ENCODE measurements at regions not wholly inside any gene's neighbourhood (a gene's known extent, or its start where the extent isn't known, plus 50 kb on each side); places are given as distances from the start of the nearest gene placed in this dataset.

GRCh38 chr5:102594192-102594591 lies 95.4 kb upstream of the SLCO6A1 start:
- Mint-ChIP-seq H3K9me3 (peaks cover 0 to 4% (median 3%) of the 10 kb centered on the region in 3 donors), H3K36me3 (peaks cover 4% of the 10 kb centered on the region)
- POLR2A ChIA-PET = no interaction called here

GRCh38 chr5:102595332-102595731 lies 96.5 kb upstream of the SLCO6A1 start:
- ChIA-PET CTCF (interaction anchor here in 1 of 2 donors (0.9 to 2.1 kb wide), 2 partner anchors 9 to 15 kb away, joined by 4 to 5 read pairs; no protein-coding TSS in a partner anchor), POLR2A (interaction anchor here in 1 of 2 donors (0.6 kb wide), 2 partner anchors 363 to 678 kb away, joined by 3 to 4 read pairs; no protein-coding TSS in a partner anchor)
- peaks cover 0 to 4% (median 3%) of the 10 kb centered on the region in 3 donors for H3K9me3 Mint-ChIP-seq
- ATAC-seq (replicated peaks in 1 of 4) (no peak), DNase-seq (no peak)
- Histone ChIP-seq H3K9me3 (no peaks in the 10 kb centered on the region), H3K36me3 (ENCODE audit: control insufficient read depth in 2 of 2, extremely low read depth in 1 of 2, insufficient read depth in 1 of 2, low read length in 1 of 2) (no peaks in the 10 kb centered on the region), H3K27me3 (replicated peaks in 1 of 2; ENCODE audit: control insufficient read depth in 2 of 2, extremely low read depth in 1 of 2, insufficient read depth in 2 of 2, low read length in 1 of 2) (no peaks in the 10 kb centered on the region), H3K4me3 (ENCODE audit: control insufficient read depth in 1 of 2, extremely low read depth in 1 of 2, low read length in 1 of 2) (no peak overlapping the region), H3K4me1 (ENCODE audit: control insufficient read depth in 1 of 2, extremely low read depth in 1 of 2, insufficient read depth in 2 of 2, low read length in 2 of 2) (no peaks in the 10 kb centered on the region), H3K27ac (ENCODE audit: low read length) (no peak overlapping the region)
- H3K27ac Mint-ChIP-seq = no peak overlapping the region
- H3K4me1 Mint-ChIP-seq = peaks cover 0 to 16% (median 6%) of the 10 kb centered on the region in 3 donors
- no peaks in the 10 kb centered on the region for H3K27me3 Mint-ChIP-seq
- H3K4me3 Mint-ChIP-seq = no peak overlapping the region
- H3K36me3 Mint-ChIP-seq = peaks cover 4% of the 10 kb centered on the region

More at GRCh38 chr5:102594192-102594591, 95.4 kb upstream of the SLCO6A1 start:
- no peak overlapping the region for H3K4me3 Mint-ChIP-seq
- Histone ChIP-seq H3K27me3 (replicated peaks in 1 of 2; ENCODE audit: control insufficient read depth in 2 of 2, extremely low read depth in 1 of 2, insufficient read depth in 2 of 2, low read length in 1 of 2) (no peaks in the 10 kb centered on the region), H3K9me3 (no peaks in the 10 kb centered on the region), H3K4me3 (ENCODE audit: control insufficient read depth in 1 of 2, extremely low read depth in 1 of 2, low read length in 1 of 2) (no peak overlapping the region), H3K36me3 (ENCODE audit: control insufficient read depth in 2 of 2, extremely low read depth in 1 of 2, insufficient read depth in 1 of 2, low read length in 1 of 2) (no peaks in the 10 kb centered on the region), H3K4me1 (ENCODE audit: control insufficient read depth in 1 of 2, extremely low read depth in 1 of 2, insufficient read depth in 2 of 2, low read length in 2 of 2) (no peaks in the 10 kb centered on the region), H3K27ac (ENCODE audit: low read length) (no peak overlapping the region)
- no CpG with 5 or more reads among the region's 1 CpG for WGBS (ENCODE audit: insufficient coverage)
- ATAC-seq (replicated peaks in 1 of 4) (no peak), DNase-seq (no peak)
- H3K27ac Mint-ChIP-seq = no peak overlapping the region
- H3K27me3 Mint-ChIP-seq = peaks cover 2 to 5% of the 10 kb centered on the region in 2 donors
- CTCF ChIA-PET = no interaction called here
- H3K4me1 Mint-ChIP-seq = peaks cover 0 to 16% (median 6%) of the 10 kb centered on the region in 3 donors

DNA sequence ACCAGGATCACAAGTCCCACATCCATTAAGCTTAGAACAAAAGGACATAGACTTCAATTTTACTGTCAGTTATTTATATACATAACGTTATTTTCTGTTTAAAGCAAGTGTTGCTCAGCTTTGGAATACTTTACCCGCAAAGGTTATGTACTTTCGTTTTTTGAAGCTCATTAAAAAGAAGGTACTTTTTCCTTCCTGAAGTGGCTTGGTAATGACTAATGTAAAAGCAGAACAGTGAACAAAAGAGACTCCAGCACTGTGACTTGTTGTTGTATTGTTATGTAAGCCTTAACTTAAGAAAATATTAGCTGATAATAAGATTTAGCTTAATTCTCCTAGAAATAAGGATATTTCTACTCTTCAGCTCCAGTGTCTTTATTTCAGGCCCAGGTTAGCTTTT lies 97.3 kb upstream of the SLCO6A1 start:
- peaks cover 0 to 4% (median 3%) of the 10 kb centered on the region in 3 donors for H3K9me3 Mint-ChIP-seq
- 0% methylated on average over 1 of the region's 3 CpGs for WGBS (ENCODE audit: insufficient coverage)

GRCh38 chr5:102596951-102597350 lies 98.2 kb upstream of the SLCO6A1 start:
- Mint-ChIP-seq H3K4me1 (peaks cover 0 to 16% (median 6%) of the 10 kb centered on the region in 3 donors), H3K4me3 (no peak overlapping the region), H3K36me3 (peaks cover 4% of the 10 kb centered on the region), H3K27me3 (peaks cover 0 to 3% of the 10 kb centered on the region in 2 donors), H3K9me3 (peaks cover 0 to 4% (median 3%) of the 10 kb centered on the region in 3 donors), H3K27ac (no peak overlapping the region)
- DNase-seq (no peak), ATAC-seq (replicated peaks in 1 of 4) (no peak)
- Histone ChIP-seq H3K4me1 (ENCODE audit: control insufficient read depth in 1 of 2, extremely low read depth in 1 of 2, insufficient read depth in 2 of 2, low read length in 2 of 2) (no peaks in the 10 kb centered on the region), H3K4me3 (ENCODE audit: control insufficient read depth in 1 of 2, extremely low read depth in 1 of 2, low read length in 1 of 2) (no peak overlapping the region), H3K27me3 (replicated peaks in 1 of 2; ENCODE audit: control insufficient read depth in 2 of 2, extremely low read depth in 1 of 2, insufficient read depth in 2 of 2, low read length in 1 of 2) (no peaks in the 10 kb centered on the region), H3K27ac (ENCODE audit: low read length) (no peak overlapping the region), H3K9me3 (no peaks in the 10 kb centered on the region), H3K36me3 (ENCODE audit: control insufficient read depth in 2 of 2, extremely low read depth in 1 of 2, insufficient read depth in 1 of 2, low read length in 1 of 2) (no peaks in the 10 kb centered on the region)
- ChIA-PET POLR2A (no interaction called here), CTCF (no interaction called here)
- WGBS (ENCODE audit: insufficient coverage) = no CpG with 5 or more reads among the region's 1 CpG

More for the DNA sequence above, 97.3 kb upstream of the SLCO6A1 start:
- ChIA-PET CTCF (interaction anchor here (0.7 to 2.1 kb wide), 4 partner anchors 9 to 14 kb away, joined by 3 to 5 read pairs (median 4); no protein-coding TSS in a partner anchor), POLR2A (interaction anchor here in 1 of 2 donors (0.6 kb wide), 2 partner anchors 362 to 677 kb away, joined by 3 to 4 read pairs; no protein-coding TSS in a partner anchor)
- H3K27ac ChIP-seq (ENCODE audit: low read length) = no peak overlapping the region
- H3K36me3 ChIP-seq (ENCODE audit: control insufficient read depth in 2 of 2, extremely low read depth in 1 of 2, insufficient read depth in 1 of 2, low read length in 1 of 2) = no peaks in the 10 kb centered on the region
- Mint-ChIP-seq H3K4me3 (no peak overlapping the region), H3K36me3 (peaks cover 4% of the 10 kb centered on the region), H3K27me3 (no peaks in the 10 kb centered on the region), H3K27ac (peak overlapping the region in 1 of 2 donors; percentile 8), H3K4me1 (peaks cover 0 to 16% (median 6%) of the 10 kb centered on the region in 3 donors)
- no peak for ATAC-seq (replicated peaks in 1 of 4)
- no peaks in the 10 kb centered on the region for H3K9me3 ChIP-seq
- DNase-seq = no peak
- no peaks in the 10 kb centered on the region for H3K27me3 ChIP-seq (replicated peaks in 1 of 2; ENCODE audit: control insufficient read depth in 2 of 2, extremely low read depth in 1 of 2, insufficient read depth in 2 of 2, low read length in 1 of 2)
- H3K4me3 ChIP-seq (ENCODE audit: control insufficient read depth in 1 of 2, extremely low read depth in 1 of 2, low read length in 1 of 2) = no peak overlapping the region
- H3K4me1 ChIP-seq (ENCODE audit: control insufficient read depth in 1 of 2, extremely low read depth in 1 of 2, insufficient read depth in 2 of 2, low read length in 2 of 2) = no peaks in the 10 kb centered on the region

DNA sequence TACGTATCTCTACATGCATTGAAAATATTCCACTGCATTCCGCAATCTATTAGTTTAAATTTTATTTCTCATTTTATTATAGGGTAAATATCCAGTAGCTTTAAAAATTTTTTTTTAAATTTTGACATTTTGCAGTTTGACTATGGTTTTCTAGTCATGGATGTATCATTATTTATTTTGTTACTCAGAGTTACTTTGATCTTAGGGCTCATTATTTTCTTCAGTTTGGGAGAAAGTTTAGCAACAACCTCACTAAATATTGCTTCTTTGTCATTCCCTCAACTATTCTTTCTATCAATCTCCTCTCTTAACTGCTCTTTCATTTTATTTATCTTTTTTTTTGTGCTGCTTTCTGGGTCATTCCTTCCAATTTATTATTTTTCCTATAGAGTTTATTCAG lies 100.5 kb upstream of the SLCO6A1 start:
- DNase-seq = no peak
- WGBS (ENCODE audit: insufficient coverage) = no CpG with 5 or more reads among the region's 2 CpGs
- H3K27ac ChIP-seq (ENCODE audit: low read length) = no peak overlapping the region

GRCh38 chr5:102600964-102601363 lies 102.2 kb upstream of the SLCO6A1 start:
- Histone ChIP-seq H3K27me3 (replicated peaks in 1 of 2; ENCODE audit: control insufficient read depth in 2 of 2, extremely low read depth in 1 of 2, insufficient read depth in 2 of 2, low read length in 1 of 2) (no peaks in the 10 kb centered on the region), H3K27ac (ENCODE audit: low read length) (no peak overlapping the region), H3K4me3 (ENCODE audit: control insufficient read depth in 1 of 2, extremely low read depth in 1 of 2, low read length in 1 of 2) (no peak overlapping the region), H3K36me3 (ENCODE audit: control insufficient read depth in 2 of 2, extremely low read depth in 1 of 2, insufficient read depth in 1 of 2, low read length in 1 of 2) (no peaks in the 10 kb centered on the region), H3K9me3 (no peaks in the 10 kb centered on the region), H3K4me1 (ENCODE audit: control insufficient read depth in 1 of 2, extremely low read depth in 1 of 2, insufficient read depth in 2 of 2, low read length in 2 of 2) (no peaks in the 10 kb centered on the region)
- ChIA-PET CTCF (no interaction called here), POLR2A (interaction anchor here in 1 of 2 donors (0.7 kb wide), 1 partner anchor 151 kb away, joined by 3 read pairs; no protein-coding TSS in a partner anchor)
- no peak for ATAC-seq (replicated peaks in 1 of 4)
- H3K4me1 Mint-ChIP-seq = peaks cover 0 to 9% (median 4%) of the 10 kb centered on the region in 3 donors
- peaks cover 5 to 12% of the 10 kb centered on the region in 2 donors for H3K27me3 Mint-ChIP-seq
- DNase-seq = no peak
- no peaks in the 10 kb centered on the region for H3K36me3 Mint-ChIP-seq
- H3K9me3 Mint-ChIP-seq = no peaks in the 10 kb centered on the region
- no CpG with 5 or more reads among the region's 3 CpGs for WGBS (ENCODE audit: insufficient coverage)
- H3K27ac Mint-ChIP-seq = no peak overlapping the region
- no peak overlapping the region for H3K4me3 Mint-ChIP-seq

More for the DNA sequence above, 100.5 kb upstream of the SLCO6A1 start:
- ChIA-PET POLR2A (no interaction called here), CTCF (no interaction called here)
- no peaks in the 10 kb centered on the region for H3K9me3 Mint-ChIP-seq
- Histone ChIP-seq H3K4me3 (ENCODE audit: control insufficient read depth in 1 of 2, extremely low read depth in 1 of 2, low read length in 1 of 2) (no peak overlapping the region), H3K9me3 (no peaks in the 10 kb centered on the region), H3K36me3 (ENCODE audit: control insufficient read depth in 2 of 2, extremely low read depth in 1 of 2, insufficient read depth in 1 of 2, low read length in 1 of 2) (no peaks in the 10 kb centered on the region), H3K27me3 (replicated peaks in 1 of 2; ENCODE audit: control insufficient read depth in 2 of 2, extremely low read depth in 1 of 2, insufficient read depth in 2 of 2, low read length in 1 of 2) (no peaks in the 10 kb centered on the region), H3K4me1 (ENCODE audit: control insufficient read depth in 1 of 2, extremely low read depth in 1 of 2, insufficient read depth in 2 of 2, low read length in 2 of 2) (no peaks in the 10 kb centered on the region)
- ATAC-seq (replicated peaks in 1 of 4) = no peak
- H3K36me3 Mint-ChIP-seq = no peaks in the 10 kb centered on the region
- no peak overlapping the region for H3K4me3 Mint-ChIP-seq
- peaks cover 5 to 8% of the 10 kb centered on the region in 2 donors for H3K27me3 Mint-ChIP-seq
- peaks cover 0 to 16% (median 6%) of the 10 kb centered on the region in 3 donors for H3K4me1 Mint-ChIP-seq
- H3K27ac Mint-ChIP-seq = no peak overlapping the region

Measured in T-cell (primary cell).